H9 (cell line): ENCODE measurements at regions not wholly inside any gene's neighbourhood (a gene's known extent, or its start where the extent isn't known, plus 50 kb on each side); places are given as distances from the start of the nearest gene placed in this dataset.

Source experiments
- DNase-seq: peaks from one replicate; pipeline ENCODE4 v3.0.0-alpha.2; 2017
- H2AFZ ChIP-seq: one replicate; pipeline ENCODE4 v1.6.1; 2013; ENCODE audit warnings: mild to moderate bottlenecking, low read length, control low read depth, moderate library complexity
- H2AK5ac ChIP-seq: 2 replicates; pipeline ENCODE4 v1.6.1; 2013; ENCODE audit warnings: low read length, control low read depth, mixed read lengths; ENCODE audit not compliant: insufficient read length
- H2BK120ac ChIP-seq: one replicate; pipeline ENCODE4 v1.6.1; 2013; ENCODE audit warnings: low read depth, mild to moderate bottlenecking, low read length, control low read depth, inconsistent platforms; ENCODE audit not compliant: poor library complexity, severe bottlenecking
- H2BK12ac ChIP-seq: 2 replicates; pipeline ENCODE4 v1.6.1; 2013; ENCODE audit warnings: low read length, control low read depth, mixed read lengths, low read depth; ENCODE audit not compliant: insufficient read length
- H2BK15ac ChIP-seq: 2 replicates; pipeline ENCODE4 v1.6.1; 2013; ENCODE audit warnings: low read depth, low read length, control low read depth
- H2BK20ac ChIP-seq: one replicate; pipeline ENCODE4 v1.6.1; 2013; ENCODE audit warnings: low read depth, mild to moderate bottlenecking, low read length, control low read depth, inconsistent platforms; ENCODE audit not compliant: poor library complexity, severe bottlenecking
- H2BK5ac ChIP-seq: 2 replicates; pipeline ENCODE4 v1.6.1; 2013; ENCODE audit warnings: low read length, control low read depth, mixed read lengths; ENCODE audit not compliant: insufficient read length
- H3K14ac ChIP-seq: 2 replicates; pipeline ENCODE4 v1.6.1; 2013; ENCODE audit warnings: low read length, control low read depth; ENCODE audit not compliant: insufficient read depth
- H3K18ac ChIP-seq: 2 replicates; pipeline ENCODE4 v1.6.1; 2013; ENCODE audit warnings: low read depth, mild to moderate bottlenecking, mixed read lengths, low read length, control low read depth; ENCODE audit not compliant: insufficient read length
- H3K23ac ChIP-seq: 2 replicates; pipeline ENCODE4 v1.6.1; 2013; ENCODE audit warnings: low read length, control low read depth, mixed read lengths, low read depth; ENCODE audit not compliant: insufficient read length
- H3K23me2 ChIP-seq: 2 replicates; pipeline ENCODE4 v1.6.1; 2013; ENCODE audit warnings: low read depth, mild to moderate bottlenecking, mixed read lengths, low read length, control low read depth; ENCODE audit not compliant: insufficient read length, poor library complexity, severe bottlenecking
- H3K27ac ChIP-seq: 2 replicates; pipeline ENCODE4 v1.5.1; 2013; ENCODE audit warnings: low read length, control low read depth, mixed read lengths, low read depth; ENCODE audit not compliant: insufficient read length
- H3K27me3 ChIP-seq: 2 replicates; pipeline ENCODE4 v1.6.1; 2013; ENCODE audit warnings: low read length, control low read depth, inconsistent platforms; ENCODE audit not compliant: insufficient read depth
- H3K4ac ChIP-seq: 2 replicates; pipeline ENCODE4 v1.6.1; 2013; ENCODE audit warnings: low read depth, mild to moderate bottlenecking, control low read depth, inconsistent platforms, low read length, moderate library complexity
- H3K4me1 ChIP-seq: 2 replicates; pipeline ENCODE4 v1.6.1; 2013; ENCODE audit warnings: low read length, control low read depth, inconsistent platforms; ENCODE audit not compliant: insufficient read depth
- H3K4me2 ChIP-seq: 2 replicates; pipeline ENCODE4 v1.6.1; 2013; ENCODE audit warnings: low read length, control low read depth, mixed read lengths; ENCODE audit not compliant: insufficient read length, insufficient read depth
- H3K56ac ChIP-seq: 2 replicates; pipeline ENCODE4 v1.6.1; 2013; ENCODE audit warnings: low read depth, mild to moderate bottlenecking, mixed read lengths, low read length, control low read depth; ENCODE audit not compliant: insufficient read length
- H3K79me1 ChIP-seq: 2 replicates; pipeline ENCODE4 v1.6.1; 2013; ENCODE audit warnings: low read depth, mild to moderate bottlenecking, moderate library complexity, low read length, control low read depth, inconsistent platforms; ENCODE audit not compliant: insufficient read depth, poor library complexity, severe bottlenecking
- H3K79me2 ChIP-seq: 2 replicates; pipeline ENCODE4 v1.6.1; 2013; ENCODE audit warnings: low read length, control low read depth, inconsistent platforms; ENCODE audit not compliant: insufficient read depth
- H3K9ac ChIP-seq: 2 replicates; pipeline ENCODE4 v1.6.1; 2013; ENCODE audit warnings: low read length, control low read depth, mixed read lengths; ENCODE audit not compliant: insufficient read length; ENCODE audit errors: extremely low read depth
- H3K9me3 ChIP-seq: one replicate; pipeline ENCODE4 v1.6.1; 2013; ENCODE audit warnings: low read depth, low read length, inconsistent platforms; ENCODE audit not compliant: control insufficient read depth
- H3T11ph ChIP-seq: one replicate; pipeline ENCODE4 v1.6.1; 2013; ENCODE audit warnings: mild to moderate bottlenecking, low read length, control low read depth, inconsistent platforms
- H4K20me1 ChIP-seq: one replicate; pipeline ENCODE4 v1.6.1; 2013; ENCODE audit not compliant: control insufficient read depth, insufficient read length, insufficient read depth
- H4K5ac ChIP-seq: 2 replicates; pipeline ENCODE4 v1.6.1; 2013; ENCODE audit warnings: low read depth, mild to moderate bottlenecking, mixed read lengths, low read length, control low read depth; ENCODE audit not compliant: insufficient read length
- H4K8ac ChIP-seq: replicated peaks from 2 replicates; pipeline ENCODE4 v1.6.1; 2013; ENCODE audit warnings: low read length, control low read depth, mixed read lengths, low read depth; ENCODE audit not compliant: insufficient read length
- H4K91ac ChIP-seq: 2 replicates; pipeline ENCODE4 v1.6.1; 2013; ENCODE audit warnings: low read depth, mild to moderate bottlenecking, moderate library complexity, mixed read lengths, low read length, control low read depth; ENCODE audit not compliant: insufficient read length
- H3K27ac Mint-ChIP-seq, 3 experiments: 2 replicates in 2 of 3; 3 replicates in 1 of 3; pipeline ENCODE4 v1.8.0; 2020 to 2021; ENCODE audit warnings: mixed read lengths in 3 of 3, mild to moderate bottlenecking in 1 of 3, moderate library complexity in 1 of 3
- H3K27me3 Mint-ChIP-seq: 2 replicates; pipeline ENCODE4 v1.8.0; 2021; ENCODE audit warnings: low read depth, mild to moderate bottlenecking, moderate library complexity, mixed read lengths
- H3K36me3 Mint-ChIP-seq, 3 experiments: 2 replicates in 2 of 3; 3 replicates in 1 of 3; pipeline ENCODE4 v1.8.0; 2020 to 2021; ENCODE audit warnings: low read depth in 3 of 3, mixed read lengths in 3 of 3; ENCODE audit not compliant: insufficient read depth in 1 of 3
- H3K4me1 Mint-ChIP-seq, 2 experiments: 2 replicates each; pipeline ENCODE4 v1.8.0; 2020; ENCODE audit warnings: mixed read lengths in 2 of 2
- H3K4me3 Mint-ChIP-seq, 2 experiments: 2 replicates in 1 of 2; 3 replicates in 1 of 2; pipeline ENCODE4 v1.8.0; 2020 to 2021; ENCODE audit warnings: mild to moderate bottlenecking in 2 of 2, mixed read lengths in 2 of 2, moderate library complexity in 1 of 2
- H3K9me3 Mint-ChIP-seq, 2 experiments: 2 replicates in 1 of 2; 3 replicates in 1 of 2; pipeline ENCODE4 v1.8.0; 2020; ENCODE audit warnings: mild to moderate bottlenecking in 2 of 2, mixed read lengths in 2 of 2, moderate library complexity in 1 of 2
- WGBS: extraction: QIAGEN DNeasy Blood & Tissue Kit; methylation state at CpG from one replicate; pipeline ENCODE4 v1.1.7; 2013; ENCODE audit warnings: missing lambda C conversion rate, low lambda C conversion rate, mixed read lengths; ENCODE audit not compliant: insufficient read length; ENCODE audit errors: extremely low coverage; 5-methylcytosine and 5-hydroxymethylcytosine counted together
- TF ChIP-seq, protein P1 (sequence below): fragments of 200-600 bp; sonication (generic); conservative IDR thresholded peaks from 3 replicates; pipeline ENCODE4 v1.8.0; 2021; ENCODE audit warnings: antibody characterized with exemption, mild to moderate bottlenecking

DNA sequence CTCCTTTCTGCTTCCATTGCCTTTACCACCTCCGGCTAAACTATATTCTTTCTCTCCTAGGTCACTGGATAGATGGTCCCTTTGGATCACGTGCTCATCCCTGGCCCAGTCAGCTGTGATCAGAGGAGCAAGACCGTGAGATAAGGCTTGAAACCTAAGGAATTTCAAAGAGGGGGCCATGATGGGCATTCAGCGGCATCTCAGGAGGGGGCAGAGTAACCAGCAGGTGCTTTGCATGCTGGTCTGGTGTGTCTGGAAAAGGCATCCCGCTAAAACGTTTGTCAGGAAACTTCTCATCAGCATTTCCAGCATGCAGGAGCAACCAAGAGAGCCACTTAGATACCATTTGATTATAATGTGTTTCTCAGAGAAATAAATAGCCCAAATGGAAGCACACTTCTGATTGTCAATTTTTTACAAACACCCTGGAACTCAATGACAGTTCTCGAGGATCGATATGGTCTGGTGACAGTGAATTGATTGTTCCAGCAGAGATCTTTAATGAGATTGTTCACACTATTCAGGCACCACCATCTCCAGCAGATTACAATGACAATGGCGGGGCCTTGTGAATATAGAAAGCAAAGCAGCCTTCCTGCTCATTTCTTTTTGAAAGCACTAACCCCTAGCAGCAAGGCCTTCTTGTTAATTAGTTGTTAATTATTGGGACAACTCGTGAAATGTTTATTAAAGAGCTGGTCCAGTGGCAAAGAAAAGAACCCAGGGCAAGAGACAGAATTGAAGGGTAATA lies 327.1 kb downstream of the PTTG2 start:
- no peaks in the 10 kb centered on the region; the same call in 1 of the 2 replicates for H3K27me3 Mint-ChIP-seq
- H3K4me1 Mint-ChIP-seq: peaks cover 21 to 26% of the 10 kb centered on the region in 2 experiments
- H2BK15ac ChIP-seq: no peak overlapping the region
- H4K8ac ChIP-seq: no peak overlapping the region
- H3K4ac ChIP-seq: no peak overlapping the region
- no peak overlapping the region for H3K14ac ChIP-seq
- H3K23ac ChIP-seq: no peak overlapping the region
- H3K4me3 Mint-ChIP-seq: no peak overlapping the region
- H4K20me1 ChIP-seq: no peaks in the 10 kb centered on the region
- H3T11ph ChIP-seq: no peak overlapping the region
- H3K27me3 ChIP-seq: no peaks in the 10 kb centered on the region
- no peak overlapping the region for H3K9ac ChIP-seq
- H3K4me2 ChIP-seq: no peak overlapping the region
- no peaks in the 10 kb centered on the region for H3K23me2 ChIP-seq
- H3K27ac ChIP-seq: no peak overlapping the region
- no peak overlapping the region for H4K5ac ChIP-seq
- no peak overlapping the region for H2BK20ac ChIP-seq
- no CpG with 5 or more reads among the region's 10 CpGs for WGBS
- no peak overlapping the region for H3K56ac ChIP-seq
- no peak overlapping the region for H2BK5ac ChIP-seq
- H3K79me2 ChIP-seq: no peaks in the 10 kb centered on the region
- H2AK5ac ChIP-seq: no peak overlapping the region
- H2BK12ac ChIP-seq: no peak overlapping the region
- H4K91ac ChIP-seq: no peak overlapping the region
- H3K4me1 ChIP-seq: peaks cover 3% of the 10 kb centered on the region; the same call in 1 of the 2 replicates
- H3K27ac Mint-ChIP-seq: peak overlapping the region in 1 of 3 experiments; percentile 4; a peak in 1 of 7 replicates
- H3K79me1 ChIP-seq: no peaks in the 10 kb centered on the region
- no peak overlapping the region for H2AFZ ChIP-seq
- no peaks in the 10 kb centered on the region for H3K9me3 Mint-ChIP-seq
- H2BK120ac ChIP-seq: no peak overlapping the region
- no peaks in the 10 kb centered on the region for H3K9me3 ChIP-seq
- no peak for DNase-seq
- no peaks in the 10 kb centered on the region for H3K36me3 Mint-ChIP-seq
- H3K18ac ChIP-seq: no peak overlapping the region
- TF ChIP-seq, protein P1, sequence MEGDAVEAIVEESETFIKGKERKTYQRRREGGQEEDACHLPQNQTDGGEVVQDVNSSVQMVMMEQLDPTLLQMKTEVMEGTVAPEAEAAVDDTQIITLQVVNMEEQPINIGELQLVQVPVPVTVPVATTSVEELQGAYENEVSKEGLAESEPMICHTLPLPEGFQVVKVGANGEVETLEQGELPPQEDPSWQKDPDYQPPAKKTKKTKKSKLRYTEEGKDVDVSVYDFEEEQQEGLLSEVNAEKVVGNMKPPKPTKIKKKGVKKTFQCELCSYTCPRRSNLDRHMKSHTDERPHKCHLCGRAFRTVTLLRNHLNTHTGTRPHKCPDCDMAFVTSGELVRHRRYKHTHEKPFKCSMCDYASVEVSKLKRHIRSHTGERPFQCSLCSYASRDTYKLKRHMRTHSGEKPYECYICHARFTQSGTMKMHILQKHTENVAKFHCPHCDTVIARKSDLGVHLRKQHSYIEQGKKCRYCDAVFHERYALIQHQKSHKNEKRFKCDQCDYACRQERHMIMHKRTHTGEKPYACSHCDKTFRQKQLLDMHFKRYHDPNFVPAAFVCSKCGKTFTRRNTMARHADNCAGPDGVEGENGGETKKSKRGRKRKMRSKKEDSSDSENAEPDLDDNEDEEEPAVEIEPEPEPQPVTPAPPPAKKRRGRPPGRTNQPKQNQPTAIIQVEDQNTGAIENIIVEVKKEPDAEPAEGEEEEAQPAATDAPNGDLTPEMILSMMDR: no peak
